ENCODE measurements at regions not wholly inside any gene's neighbourhood (a gene's known extent, or its start where the extent isn't known, plus 50 kb on each side); places are given as distances from the start of the nearest gene placed in this dataset.
"Not testable (repeated sequence)": the region's sequence is repeated elsewhere in the genome, so short reads cannot be mapped to it uniquely, and the experiment has no call there.

DNA sequence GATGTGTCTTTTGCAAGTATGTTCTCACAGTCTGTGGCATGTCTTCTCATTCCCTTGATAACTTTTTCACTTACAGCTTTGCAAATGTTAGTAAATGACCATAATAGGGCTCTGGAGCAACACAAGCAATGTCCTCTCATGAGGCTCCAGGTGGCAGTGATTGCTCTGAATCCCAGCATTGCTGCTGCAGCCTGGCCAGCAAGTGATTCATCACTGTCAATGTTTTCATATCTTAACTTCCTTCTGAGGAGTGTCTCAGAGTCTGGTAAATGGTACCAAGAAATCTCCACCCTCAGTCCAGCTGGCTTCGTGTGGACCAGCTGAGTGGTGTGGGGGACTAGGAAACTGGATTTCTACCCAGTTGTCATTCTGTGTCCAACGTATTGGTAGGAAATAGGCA, 139.6 kb downstream of the MYLK4 start:
- no peak for DNase-seq

DNA sequence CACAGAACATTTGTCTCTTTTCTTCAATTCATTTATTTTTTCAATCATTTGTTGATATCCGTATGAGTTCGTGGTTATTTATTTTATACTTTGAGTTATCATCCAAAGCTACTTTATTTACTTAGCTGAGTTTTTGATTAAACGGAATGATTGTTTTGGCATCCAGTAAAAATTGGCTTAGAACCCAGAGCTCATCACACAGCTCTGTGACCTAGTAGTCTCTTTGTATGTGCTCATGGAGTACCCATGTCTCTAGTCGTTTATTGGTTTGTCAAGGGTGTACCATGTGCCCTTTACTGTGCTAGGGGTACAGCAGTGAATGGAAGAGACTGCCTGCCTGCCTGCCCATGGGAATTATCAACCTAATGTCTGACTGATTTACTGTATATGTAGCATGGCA, 142.2 kb downstream of the MYLK4 start:
- DNase-seq: no peak

- DNase-seq: no peak
Measured at GRCh38 chr6:2600363-2600762, 150.4 kb downstream of the MYLK4 start.

DNA sequence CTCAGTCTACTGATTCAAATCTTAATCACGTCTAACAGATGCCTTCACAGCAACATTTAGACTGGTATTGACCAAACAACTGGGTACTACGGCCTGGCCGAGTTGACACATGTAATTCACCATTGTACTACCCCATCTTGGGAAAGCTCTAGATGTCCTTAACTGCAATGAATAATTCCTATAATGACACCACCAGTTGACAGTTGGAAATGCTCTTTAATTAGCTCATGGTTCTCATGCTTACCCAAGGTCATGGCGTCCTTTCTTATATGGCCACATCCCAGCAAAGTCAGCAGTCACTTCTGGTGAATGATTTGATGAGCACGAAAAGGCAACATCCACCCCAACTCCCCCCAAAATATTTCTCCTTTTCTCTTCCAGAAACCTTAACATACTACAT, 150.9 kb downstream of the MYLK4 start:
- no peak for DNase-seq

- no peak for DNase-seq
Measured at GRCh38 chr6:2598867-2599266, 151.9 kb downstream of the MYLK4 start.

DNA sequence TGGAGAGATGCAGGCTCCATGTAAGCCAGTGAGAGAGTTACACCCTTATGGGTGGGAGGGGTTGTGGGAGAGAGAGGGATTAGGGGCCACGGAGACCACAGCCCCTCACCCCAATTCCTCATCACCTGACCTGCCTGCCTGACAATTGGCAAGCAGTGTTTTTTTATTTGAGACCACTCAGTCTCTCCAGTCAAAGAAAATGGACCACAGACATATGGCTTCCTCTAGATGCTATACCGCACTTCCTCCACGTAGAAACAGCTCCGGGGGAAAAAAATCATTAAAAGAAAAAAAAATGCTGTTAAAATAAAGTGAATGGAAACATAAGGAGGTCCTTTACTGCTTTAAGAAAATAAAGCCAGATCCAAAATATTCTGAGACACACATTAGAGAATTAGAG, 152.7 kb downstream of the MYLK4 start:
- no peak for DNase-seq

DNA sequence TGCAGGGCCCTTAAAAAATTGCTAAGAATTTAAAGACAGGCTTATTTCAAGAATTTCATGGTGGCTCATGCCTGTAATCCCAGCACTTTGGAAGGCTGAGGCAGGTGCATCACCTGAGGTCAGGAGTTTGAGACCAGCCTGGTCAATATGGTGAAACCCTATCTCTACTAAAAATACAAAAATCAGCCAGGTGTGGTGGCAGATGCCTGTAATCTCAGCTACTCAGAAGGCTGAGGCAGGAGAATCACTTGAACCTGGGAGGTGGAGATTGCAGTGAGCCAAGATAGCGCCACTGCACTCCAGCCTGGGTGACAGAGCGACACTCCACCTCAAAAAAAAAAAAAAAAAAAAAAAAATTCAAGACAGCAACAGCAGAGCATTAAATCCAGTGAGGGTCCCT, 153.3 kb downstream of the MYLK4 start:
- not testable (repeated sequence) for DNase-seq

DNA sequence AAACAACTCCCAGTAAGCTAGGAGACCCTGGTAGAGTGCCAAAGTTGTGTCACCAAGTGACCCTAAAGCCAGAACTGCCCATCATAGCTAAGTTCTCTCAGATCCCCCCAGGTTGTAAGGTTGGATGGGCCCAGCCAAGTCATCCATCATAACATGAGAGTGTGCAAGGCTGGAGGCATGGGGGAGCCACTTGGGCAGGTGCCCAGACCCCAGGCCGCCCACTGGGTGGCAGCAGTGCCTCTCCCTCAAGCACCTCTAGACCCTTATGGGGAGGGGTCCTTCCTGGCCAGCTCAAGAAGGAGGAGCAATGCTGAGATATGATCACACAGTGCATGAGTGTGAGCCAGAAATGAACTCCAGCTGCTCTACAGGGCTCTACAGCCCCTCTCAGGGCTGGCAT, 154.5 kb downstream of the MYLK4 start:
- no peak for DNase-seq

- no peak for DNase-seq
Measured at GRCh38 chr6:2594868-2595267, 155.9 kb downstream of the MYLK4 start.

GRCh38 chr6:2593167-2593566, 157.6 kb downstream of the MYLK4 start:
- DNase-seq: no peak

DNA sequence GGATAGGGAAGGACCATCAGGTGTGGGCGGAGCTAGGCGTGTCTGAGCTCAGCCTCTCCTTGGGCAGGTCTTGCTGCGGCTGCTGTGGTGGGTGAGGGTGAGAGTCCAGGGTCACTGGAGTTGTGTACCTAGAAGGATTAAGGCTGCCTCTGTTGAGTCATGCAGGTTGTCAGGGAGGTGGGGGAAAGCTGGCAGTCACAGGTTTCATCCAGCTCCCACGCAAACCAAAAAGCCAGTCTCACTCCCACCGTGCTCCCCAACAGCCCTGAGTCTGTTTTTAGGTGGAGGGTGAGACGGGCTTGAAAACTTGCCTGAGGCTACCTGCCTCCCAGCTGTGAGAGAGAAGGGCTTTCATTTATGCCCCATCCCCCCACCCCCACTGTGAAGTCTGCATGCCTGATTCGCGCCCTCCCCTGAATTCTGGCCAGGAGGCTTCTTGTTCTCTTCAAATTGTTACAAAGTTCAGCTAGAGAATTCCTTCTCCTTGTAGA, 161.5 kb downstream of the MYLK4 start:
- DNase-seq: no peak

- no peak for DNase-seq
Measured at GRCh38 chr6:2583459-2583858, 167.3 kb downstream of the MYLK4 start.

GRCh38 chr6:2582268-2582667, 168.5 kb downstream of the MYLK4 start:
- no peak for DNase-seq

GRCh38 chr6:2581611-2582010, 169.1 kb downstream of the MYLK4 start:
- no peak for DNase-seq

- no peak for DNase-seq
Measured at GRCh38 chr6:2581011-2581410, 169.7 kb downstream of the MYLK4 start.

GRCh38 chr6:2579804-2580570, 170.7 kb downstream of the MYLK4 start:
- no peak for DNase-seq

DNA sequence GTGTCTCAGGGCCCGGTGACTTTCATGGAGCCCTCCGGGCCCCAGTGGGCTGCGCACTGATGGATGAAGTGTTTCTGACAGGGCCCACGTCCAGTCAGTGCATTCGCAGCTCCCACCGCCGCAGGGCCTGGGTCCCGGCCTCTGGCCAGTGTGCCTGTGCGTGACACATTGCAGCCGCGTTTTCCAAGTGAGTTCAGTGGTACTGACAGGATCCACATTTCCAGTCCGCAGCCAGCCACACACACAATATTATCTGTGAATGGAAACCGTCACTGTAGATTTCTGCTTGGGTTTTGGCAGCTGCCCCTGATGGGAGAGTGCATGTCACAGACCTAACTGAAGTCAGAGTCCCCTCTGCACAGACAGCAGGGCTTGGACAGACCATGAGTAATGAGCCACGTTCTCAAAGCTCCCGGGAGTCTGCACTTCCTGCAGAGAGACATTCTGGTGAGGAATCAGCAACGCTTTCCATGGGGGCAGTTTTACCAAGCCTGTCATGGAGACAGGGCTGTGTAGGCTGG, 171.4 kb downstream of the MYLK4 start:
- DNase-seq: no peak

- no peak for DNase-seq
Measured at GRCh38 chr6:2578767-2579166, 172.0 kb downstream of the MYLK4 start.

DNA sequence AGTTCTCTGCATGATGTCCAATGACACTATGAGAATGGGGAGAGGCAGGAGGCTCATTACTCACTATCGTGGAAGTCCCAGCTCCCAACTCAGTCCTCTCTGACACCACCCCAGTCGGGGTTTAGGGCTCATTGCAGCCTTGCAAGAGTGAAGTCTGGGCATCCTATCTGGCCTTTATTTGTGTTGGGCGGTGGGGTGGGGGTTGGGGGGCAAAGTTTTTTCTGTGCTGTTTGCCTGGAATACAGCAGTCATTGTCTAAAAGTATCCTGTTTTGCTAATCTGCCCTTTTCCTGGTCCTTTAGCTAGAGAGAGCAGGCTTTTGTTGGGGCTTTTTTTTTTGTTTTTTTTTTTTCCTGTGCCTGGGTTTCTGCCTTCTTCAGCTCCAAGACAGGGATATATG, 174.2 kb downstream of the MYLK4 start:
- DNase-seq: no peak

DNA sequence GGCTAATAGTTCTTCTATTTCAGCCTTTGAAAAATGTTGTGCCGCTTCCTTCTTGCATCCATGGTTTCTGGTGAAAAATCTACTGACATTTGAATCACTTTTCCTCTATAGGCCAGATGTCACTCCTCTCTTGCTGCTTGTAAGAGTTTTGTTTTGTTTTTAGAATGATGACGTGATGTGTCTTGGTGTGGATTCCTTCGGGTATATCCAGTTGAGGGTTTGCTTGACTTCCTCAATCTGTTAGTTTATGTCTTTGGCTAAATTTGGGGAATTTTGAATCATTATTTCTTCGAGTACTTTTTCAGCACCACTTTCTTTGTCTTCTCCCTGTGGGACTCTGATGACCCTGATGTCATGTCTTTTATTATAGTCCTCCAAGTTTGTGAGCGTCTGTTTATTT, 175.5 kb downstream of the MYLK4 start:
- no peak for DNase-seq

- not testable (repeated sequence) for DNase-seq
Measured at GRCh38 chr6:2569420-2569819, 181.3 kb downstream of the MYLK4 start.

DNA sequence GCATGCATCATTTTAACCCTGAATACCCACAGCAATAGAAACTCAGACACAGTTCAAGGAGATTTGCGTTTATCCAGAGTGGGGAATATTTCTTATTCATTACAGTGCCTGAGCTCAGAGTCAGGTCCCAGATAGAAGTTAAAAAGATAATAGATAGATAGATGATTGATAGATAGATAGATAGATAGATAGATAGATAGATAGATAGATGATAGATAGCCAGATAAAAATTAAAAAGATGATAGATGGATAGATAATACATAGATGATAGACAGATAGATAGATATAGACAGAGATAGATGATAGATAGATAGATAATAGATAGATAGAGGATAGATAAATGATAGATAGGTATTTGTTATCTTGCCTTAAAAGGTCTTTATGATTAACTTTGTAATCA, 184.7 kb downstream of the MYLK4 start:
- DNase-seq: no peak

- DNase-seq: no peak
Measured at GRCh38 chr6:2565499-2565898, 185.2 kb downstream of the MYLK4 start.

DNA sequence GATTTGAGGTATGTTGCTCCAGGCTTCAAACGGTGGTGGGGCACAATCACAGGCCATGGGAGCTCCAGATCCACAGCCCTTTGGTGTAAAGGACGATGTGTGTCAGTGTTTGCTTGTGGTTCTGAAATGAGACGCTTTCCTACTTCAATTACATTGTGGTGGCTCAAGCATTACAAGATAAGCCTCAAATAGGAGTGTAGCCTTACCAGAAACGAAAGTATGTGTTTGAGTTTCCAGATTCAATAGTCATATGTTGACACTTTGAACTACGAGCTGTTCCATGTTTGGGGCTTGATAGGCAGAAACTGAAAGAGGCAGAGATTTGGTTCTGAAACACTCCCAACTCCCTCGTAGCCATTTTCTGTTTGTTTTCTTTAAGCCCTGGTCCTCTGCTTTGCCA, 187.1 kb downstream of the MYLK4 start:
- DNase-seq: no peak
